Gastroesophageal sphincter (tissue), 4 donors: ENCODE measurements at regions not wholly inside any gene's neighbourhood (a gene's known extent, or its start where the extent isn't known, plus 50 kb on each side); places are given as distances from the start of the nearest gene placed in this dataset.

Experiments
- ATAC-seq: fragments of 150-250 bp; one replicate; pipeline ENCODE4 v1.9.1; 2016; ENCODE audit warnings: mild to moderate bottlenecking, moderate library complexity
- H3K27ac ChIP-seq, 4 donors: fragments of 200-600 bp; sonication (generic) in 3 of 4; 1 replicate in 3 of 4; 2 replicates in 1 of 4; pipeline ENCODE4 v1.5.1; 2016 to 2019
- H3K27me3 ChIP-seq: fragments of 200-600 bp; sonication (generic); one replicate; pipeline ENCODE4 v1.5.1; 2019
- H3K36me3 ChIP-seq, 2 donors: fragments of 200-600 bp; sonication (generic); one replicate each; pipeline ENCODE4 v1.5.1; 2019; ENCODE audit warnings: control low read depth in 1 of 2
- H3K4me1 ChIP-seq, 3 donors: fragments of 200-600 bp; sonication (generic); 1 replicate in 2 of 3; 2 replicates in 1 of 3; pipeline ENCODE4 v1.5.1; 2016 to 2019; ENCODE audit warnings: control low read depth in 2 of 3
- H3K4me3 ChIP-seq, 2 donors: fragments of 200-600 bp; sonication (generic); one replicate each; pipeline ENCODE4 v1.5.1; 2019; ENCODE audit warnings: mild to moderate bottlenecking in 1 of 2, moderate library complexity in 1 of 2
- H3K9me3 ChIP-seq, 3 donors: fragments of 200-600 bp; sonication (generic); one replicate each; pipeline ENCODE4 v1.5.1; 2017 to 2019; ENCODE audit warnings: control low read depth in 2 of 3
- EP300 ChIP-seq: sonication (generic); formaldehyde crosslinking; IDR thresholded peaks from one replicate; pipeline ENCODE4 v1.6.1; 2017; ENCODE audit warnings: antibody characterized with exemption, mild to moderate bottlenecking
- POLR2A ChIP-seq, 2 donors: fragments of 450-650 bp; IDR thresholded peaks; one replicate each; pipeline ENCODE4 v1.6.1; 2017; ENCODE audit warnings: antibody characterized with exemption in 2 of 2, mild to moderate bottlenecking in 2 of 2, moderate library complexity in 1 of 2
- POLR2AphosphoS5 ChIP-seq: sonication (generic); formaldehyde crosslinking; IDR thresholded peaks from one replicate; pipeline ENCODE4 v1.6.1; 2017; ENCODE audit warnings: antibody characterized with exemption
- WGBS, 2 donors: methylation state at CpG; one replicate each; pipeline ENCODE4 v1.1.5; 2018; ENCODE audit warnings: low coverage in 1 of 2; 5-methylcytosine and 5-hydroxymethylcytosine counted together
- TF ChIP-seq, protein P1 (sequence below), 4 experiments: fragments of 200-600 bp in 2 of 4; fragments of 450-650 bp in 2 of 4; sonication (generic) in 1 of 4; IDR thresholded peaks; one replicate each; pipeline ENCODE4 v1.5.1; 2017 to 2019; ENCODE audit warnings: antibody characterized with exemption in 4 of 4, mild to moderate bottlenecking in 2 of 4, moderate library complexity in 2 of 4

GRCh38 chr2:152883951-152884487 lies 165.6 kb downstream of the ARL6IP6 start:
- ATAC-seq, result no peak
- TF ChIP-seq POLR2AphosphoS5 (no peak), POLR2A (IDR thresholded peaks at IDR 0.05) (no peak), EP300 (no peak)
- TF ChIP-seq, protein P1, sequence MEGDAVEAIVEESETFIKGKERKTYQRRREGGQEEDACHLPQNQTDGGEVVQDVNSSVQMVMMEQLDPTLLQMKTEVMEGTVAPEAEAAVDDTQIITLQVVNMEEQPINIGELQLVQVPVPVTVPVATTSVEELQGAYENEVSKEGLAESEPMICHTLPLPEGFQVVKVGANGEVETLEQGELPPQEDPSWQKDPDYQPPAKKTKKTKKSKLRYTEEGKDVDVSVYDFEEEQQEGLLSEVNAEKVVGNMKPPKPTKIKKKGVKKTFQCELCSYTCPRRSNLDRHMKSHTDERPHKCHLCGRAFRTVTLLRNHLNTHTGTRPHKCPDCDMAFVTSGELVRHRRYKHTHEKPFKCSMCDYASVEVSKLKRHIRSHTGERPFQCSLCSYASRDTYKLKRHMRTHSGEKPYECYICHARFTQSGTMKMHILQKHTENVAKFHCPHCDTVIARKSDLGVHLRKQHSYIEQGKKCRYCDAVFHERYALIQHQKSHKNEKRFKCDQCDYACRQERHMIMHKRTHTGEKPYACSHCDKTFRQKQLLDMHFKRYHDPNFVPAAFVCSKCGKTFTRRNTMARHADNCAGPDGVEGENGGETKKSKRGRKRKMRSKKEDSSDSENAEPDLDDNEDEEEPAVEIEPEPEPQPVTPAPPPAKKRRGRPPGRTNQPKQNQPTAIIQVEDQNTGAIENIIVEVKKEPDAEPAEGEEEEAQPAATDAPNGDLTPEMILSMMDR (IDR thresholded peaks at IDR 0.05), result no peak
- no peak overlapping the region for H3K27ac ChIP-seq
- no peak overlapping the region for H3K4me3 ChIP-seq
- no peaks in the 10 kb centered on the region for H3K9me3 ChIP-seq
- WGBS, 2 donors, result 22 to 65% methylated on average over 3 of the region's 4 CpGs
- H3K36me3 ChIP-seq, result no peaks in the 10 kb centered on the region
- no peaks in the 10 kb centered on the region for H3K4me1 ChIP-seq
- no peaks in the 10 kb centered on the region for H3K27me3 ChIP-seq

GRCh38 chr2:152881527-152881926 lies 163.1 kb downstream of the ARL6IP6 start:
- no peaks in the 10 kb centered on the region for H3K9me3 ChIP-seq
- H3K27me3 ChIP-seq, result no peaks in the 10 kb centered on the region
- no peak for TF ChIP-seq POLR2AphosphoS5
- no peak for TF ChIP-seq POLR2A (IDR thresholded peaks at IDR 0.05)
- TF ChIP-seq EP300, result no peak
- TF ChIP-seq, protein P1 (IDR thresholded peaks at IDR 0.05), result no peak
- no peaks in the 10 kb centered on the region for H3K4me1 ChIP-seq
- ATAC-seq, result no peak
- H3K4me3 ChIP-seq, result no peak overlapping the region
- H3K27ac ChIP-seq, result no peak overlapping the region
- no peaks in the 10 kb centered on the region for H3K36me3 ChIP-seq

GRCh38 chr2:152879275-152879674 lies 160.9 kb downstream of the ARL6IP6 start:
- TF ChIP-seq POLR2AphosphoS5, result no peak
- TF ChIP-seq POLR2A (IDR thresholded peaks at IDR 0.05), result no peak
- TF ChIP-seq, protein P1 (IDR thresholded peaks at IDR 0.05), result no peak
- no peak for TF ChIP-seq EP300
- H3K4me1 ChIP-seq, result no peaks in the 10 kb centered on the region
- H3K9me3 ChIP-seq, result no peaks in the 10 kb centered on the region
- no peak for ATAC-seq
- no peaks in the 10 kb centered on the region for H3K36me3 ChIP-seq
- 77 to 100% methylated on average over 2 to 3 of the region's 3 CpGs for WGBS, 2 donors
- H3K4me3 ChIP-seq, result no peak overlapping the region
- H3K27ac ChIP-seq, result no peak overlapping the region
- H3K27me3 ChIP-seq, result no peaks in the 10 kb centered on the region

GRCh38 chr2:152875701-152876695 lies 157.6 kb downstream of the ARL6IP6 start:
- WGBS, 2 donors, result 51 to 65% methylated on average over 5 to 6 of the region's 6 CpGs
- no peaks in the 10 kb centered on the region for H3K27me3 ChIP-seq
- H3K9me3 ChIP-seq, result no peaks in the 10 kb centered on the region
- no peaks in the 10 kb centered on the region for H3K36me3 ChIP-seq
- H3K4me1 ChIP-seq, result no peaks in the 10 kb centered on the region
- H3K4me3 ChIP-seq, result no peak overlapping the region
- TF ChIP-seq POLR2AphosphoS5, result peak; percentile 29
- no peak for TF ChIP-seq POLR2A (IDR thresholded peaks at IDR 0.05)
- TF ChIP-seq, protein P1 (IDR thresholded peaks at IDR 0.05), result no peak
- ATAC-seq, result peak; percentile 80
- peak overlapping the region in 1 of 4 donors; percentile 19 for H3K27ac ChIP-seq

GRCh38 chr2:152874955-152875354 lies 156.5 kb downstream of the ARL6IP6 start:
- no peak for ATAC-seq
- peak overlapping the region in 1 of 4 donors; percentile 7 for H3K27ac ChIP-seq

More at GRCh38 chr2:152874955-152875354, 156.5 kb downstream of the ARL6IP6 start:
- H3K4me1 ChIP-seq, result no peaks in the 10 kb centered on the region
- H3K27me3 ChIP-seq, result no peaks in the 10 kb centered on the region
- no peaks in the 10 kb centered on the region for H3K9me3 ChIP-seq
- no peak overlapping the region for H3K4me3 ChIP-seq
- 52 to 89% methylated on average over 3 of the region's 3 CpGs for WGBS, 2 donors
- no peaks in the 10 kb centered on the region for H3K36me3 ChIP-seq
- TF ChIP-seq POLR2A (IDR thresholded peaks at IDR 0.05), result no peak
- TF ChIP-seq, protein P1 (IDR thresholded peaks at IDR 0.05), result no peak
- no peak for TF ChIP-seq EP300
- TF ChIP-seq POLR2AphosphoS5, result no peak
